Ovary (tissue), 7 donors: ENCODE measurements at regions not wholly inside any gene's neighbourhood (a gene's known extent, or its start where the extent isn't known, plus 50 kb on each side); places are given as distances from the start of the nearest gene placed in this dataset.

Experiments
- DNase-seq, 5 donors: peaks; one replicate each; pipeline ENCODE4 v3.0.0-alpha.2; 2019 to 2020
- H3K27ac ChIP-seq, 2 donors: fragments of 200-600 bp; one replicate each; pipeline versions ENCODE4 v1.5.1 to v1.8.0; 2019 to 2022
- H3K27me3 ChIP-seq: fragments of 200-600 bp; one replicate; pipeline ENCODE4 v1.8.0; 2022
- H3K36me3 ChIP-seq: fragments of 200-600 bp; sonication (generic); one replicate; pipeline ENCODE4 v1.5.1; 2019
- H3K4me1 ChIP-seq: one replicate; pipeline ENCODE4 v1.8.1; 2013; ENCODE audit warnings: mild to moderate bottlenecking, moderate library complexity; ENCODE audit not compliant: insufficient read depth
- H3K4me3 ChIP-seq: fragments of 200-600 bp; sonication (generic); one replicate; pipeline ENCODE4 v1.5.1; 2017
- H3K9me3 ChIP-seq, 2 donors: fragments of 200-600 bp in 1 of 2; sonication (generic) in 1 of 2; one replicate each; pipeline versions ENCODE4 v1.5.1 to v1.8.1; 2013 to 2019; ENCODE audit warnings: mild to moderate bottlenecking in 1 of 2, moderate library complexity in 1 of 2
- CTCF ChIP-seq, 3 donors: fragments of 450-650 bp in 2 of 3; fragments of 200-600 bp in 1 of 3; IDR thresholded peaks; one replicate each; pipeline versions ENCODE4 v1.5.1 to v1.8.0; 2016 to 2022; ENCODE audit warnings: antibody characterized with exemption in 3 of 3, mild to moderate bottlenecking in 1 of 3
- EP300 ChIP-seq: sonication (generic); formaldehyde crosslinking; IDR thresholded peaks from one replicate; pipeline ENCODE4 v1.6.1; 2017; ENCODE audit warnings: antibody characterized with exemption
- POLR2A ChIP-seq: fragments of 450-650 bp; IDR thresholded peaks from one replicate; pipeline ENCODE4 v1.6.1; 2017; ENCODE audit warnings: antibody characterized with exemption, mild to moderate bottlenecking, moderate library complexity
- WGBS, 3 donors: extraction: QIAGEN DNeasy Blood & Tissue Kit in 1 of 3; methylation state at CpG; one replicate each; pipeline versions ENCODE4 v1.1.5 to v1.1.7; 2013 to 2017; 5-methylcytosine and 5-hydroxymethylcytosine counted together
- intact Hi-C, 4 donors: fragments of 100-400 bp; cut with DNase I; formaldehyde crosslinking; loops; one replicate each; pipeline versions ENCODE4 v1.11.0 to v1.15.1; 2022 to 2023
- donor health status: DM: no; HTN: no; CAD: no; lungs with moderate emphysema.
- donor health status: DM: no; HTN: no; CAD: no.
- donor health status: Bipolar disorder and iron deficiency.
- donor health status: DM: no; HTN: no; CAD: no.
- donor health status: DM: yes; HTN: yes; CAD: no.

DNA sequence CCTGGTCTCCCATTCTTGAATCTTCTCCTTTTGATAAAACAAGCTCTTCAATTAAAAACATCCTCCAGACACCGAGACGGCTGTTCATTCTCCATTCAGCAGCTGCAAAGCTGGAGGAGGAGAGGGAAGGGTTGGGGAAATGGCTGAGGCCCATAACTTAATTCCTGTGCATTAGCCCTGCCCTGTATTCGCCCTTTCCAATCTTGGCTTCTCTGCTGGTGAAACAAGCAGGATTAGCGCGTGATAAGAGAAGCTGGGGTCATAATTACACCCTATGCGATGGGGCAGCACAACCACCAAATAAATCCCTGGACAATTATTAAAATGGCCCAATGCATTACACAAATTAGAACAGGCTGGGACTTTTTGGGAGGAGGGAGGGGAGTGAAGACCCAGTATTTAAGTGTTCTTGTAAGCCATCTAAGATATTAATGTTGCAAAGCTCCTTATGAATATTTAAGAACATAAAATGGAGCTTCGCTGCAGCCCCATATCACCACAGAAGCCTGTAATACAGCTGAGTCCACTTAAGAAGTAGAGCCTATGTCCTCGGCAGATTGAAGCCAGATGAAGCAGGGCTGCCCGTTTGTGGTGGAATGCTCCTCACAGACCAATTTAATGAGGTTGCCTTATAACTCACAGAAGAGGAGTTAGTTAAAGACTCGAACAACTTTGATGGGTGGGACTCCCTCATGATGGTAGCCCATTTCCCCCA, 176.6 kb upstream of the SKOR2 start:
- H3K27ac ChIP-seq: no peak overlapping the region
- H3K4me3 ChIP-seq: no peak overlapping the region
- intact Hi-C loops: no loop called here
- no peaks in the 10 kb centered on the region for H3K4me1 ChIP-seq
- H3K9me3 ChIP-seq: no peaks in the 10 kb centered on the region
- H3K27me3 ChIP-seq: no peaks in the 10 kb centered on the region
- H3K36me3 ChIP-seq: no peaks in the 10 kb centered on the region
- TF ChIP-seq CTCF (IDR thresholded peaks at IDR 0.05): no peak
- no peak for TF ChIP-seq EP300
- no peak for TF ChIP-seq POLR2A
- no peak for DNase-seq
- 20 to 27% (median 21%) methylated on average over 10 of the region's 10 CpGs for WGBS, 3 donors

DNA sequence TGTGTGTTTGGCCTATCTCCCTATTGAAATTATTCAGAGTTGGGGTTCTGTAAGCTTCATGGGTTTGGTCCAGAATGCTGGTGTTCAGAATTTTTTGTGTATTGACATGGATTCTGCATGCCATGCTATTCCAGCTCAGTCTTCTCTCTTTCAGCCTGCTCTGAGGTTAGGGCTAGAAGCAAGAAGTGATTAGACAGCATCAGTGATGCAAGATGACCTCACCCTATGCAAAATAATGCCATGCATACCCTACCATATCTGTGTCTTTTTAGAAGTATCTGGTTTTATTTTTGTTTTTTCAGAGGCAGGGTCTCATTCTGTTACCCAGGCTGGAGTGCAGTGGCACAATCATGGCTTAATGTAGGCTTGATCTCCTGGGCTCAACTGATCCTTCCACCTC, 175.6 kb upstream of the SKOR2 start:
- no peaks in the 10 kb centered on the region for H3K9me3 ChIP-seq
- intact Hi-C loops: no loop called here
- TF ChIP-seq EP300: no peak
- TF ChIP-seq CTCF (IDR thresholded peaks at IDR 0.05): no peak
- no peak for TF ChIP-seq POLR2A
- H3K36me3 ChIP-seq: no peaks in the 10 kb centered on the region
- DNase-seq: no peak
- no peaks in the 10 kb centered on the region for H3K27me3 ChIP-seq
- no peak overlapping the region for H3K4me3 ChIP-seq
- H3K27ac ChIP-seq: no peak overlapping the region
- H3K4me1 ChIP-seq: no peaks in the 10 kb centered on the region

- intact Hi-C loops: no loop called here
- Histone ChIP-seq H3K4me3 (no peak overlapping the region), H3K4me1 (no peaks in the 10 kb centered on the region), H3K9me3 (no peaks in the 10 kb centered on the region), H3K27me3 (no peaks in the 10 kb centered on the region), H3K36me3 (no peaks in the 10 kb centered on the region), H3K27ac (no peak overlapping the region)
- WGBS, 3 donors: 72 to 88% (median 75%) methylated on average over 7 of the region's 7 CpGs
- DNase-seq: no peak
- no peak for TF ChIP-seq EP300
- TF ChIP-seq CTCF (IDR thresholded peaks at IDR 0.05): no peak
Observed at GRCh38 chr18:47425365-47425764, 173.9 kb upstream of the SKOR2 start.

GRCh38 chr18:47422524-47422923, 171.1 kb upstream of the SKOR2 start:
- H3K27me3 ChIP-seq: no peaks in the 10 kb centered on the region
- H3K9me3 ChIP-seq: no peaks in the 10 kb centered on the region
- TF ChIP-seq EP300 (no peak), CTCF (IDR thresholded peaks at IDR 0.05) (no peak), POLR2A (no peak)
- no peaks in the 10 kb centered on the region for H3K36me3 ChIP-seq
- WGBS, 3 donors: 59 to 71% (median 59%) methylated on average over 6 of the region's 6 CpGs
- no peak overlapping the region for H3K4me3 ChIP-seq
- H3K4me1 ChIP-seq: no peaks in the 10 kb centered on the region
- no peak overlapping the region for H3K27ac ChIP-seq
- DNase-seq: no peak
- intact Hi-C loops: no loop called here
